Embryonic facial prominence (tissue), 1 donor: ENCODE measurements at regions not wholly inside any gene's neighbourhood (a gene's known extent, or its start where the extent isn't known, plus 50 kb on each side); places are given as distances from the start of the nearest gene placed in this dataset.

Experiments
- DNase-seq: peaks from one replicate; pipeline ENCODE4 v3.0.0-alpha.2; 2016; ENCODE audit errors: extremely low spot score

GRCh38 chr6:154885214-154885613 lies 109.9 kb upstream of the TIAM2 start:
- DNase-seq = no peak

GRCh38 chr6:154886016-154886415 lies 109.1 kb upstream of the TIAM2 start:
- DNase-seq = no peak

GRCh38 chr6:154886471-154886870 lies 108.6 kb upstream of the TIAM2 start:
- no peak for DNase-seq

GRCh38 chr6:154887051-154887450 lies 108.1 kb upstream of the TIAM2 start:
- no peak for DNase-seq

- DNase-seq = no peak
Observed at GRCh38 chr6:154888421-154889295, 106.5 kb upstream of the TIAM2 start.

- DNase-seq = no peak
Observed at GRCh38 chr6:154890874-154891273, 104.2 kb upstream of the TIAM2 start.

GRCh38 chr6:154891901-154892300 lies 103.2 kb upstream of the TIAM2 start:
- DNase-seq = no peak

GRCh38 chr6:154893917-154894316 lies 101.2 kb upstream of the TIAM2 start:
- DNase-seq = no peak

- DNase-seq = no peak
Observed at GRCh38 chr6:154894902-154895301, 100.2 kb upstream of the TIAM2 start.

GRCh38 chr6:154895841-154896240 lies 99.3 kb upstream of the TIAM2 start:
- DNase-seq = no peak

- no peak for DNase-seq
Observed at GRCh38 chr6:154898821-154899220, 96.3 kb upstream of the TIAM2 start.

GRCh38 chr6:154899824-154900463 lies 95.2 kb upstream of the TIAM2 start:
- DNase-seq = no peak

GRCh38 chr6:154901876-154902552 lies 93.1 kb upstream of the TIAM2 start:
- no peak for DNase-seq

GRCh38 chr6:154907291-154907690 lies 87.8 kb upstream of the TIAM2 start:
- no peak for DNase-seq

- DNase-seq = no peak
Observed at GRCh38 chr6:154908723-154909122, 86.4 kb upstream of the TIAM2 start.

GRCh38 chr6:154909311-154909710 lies 85.8 kb upstream of the TIAM2 start:
- DNase-seq = no peak

GRCh38 chr6:154909821-154910220 lies 85.3 kb upstream of the TIAM2 start:
- no peak for DNase-seq

- DNase-seq = no peak
Observed at GRCh38 chr6:154914288-154914687, 80.8 kb upstream of the TIAM2 start.

- no peak for DNase-seq
Observed at GRCh38 chr6:154916857-154917256, 78.3 kb upstream of the TIAM2 start.

GRCh38 chr6:154917941-154918340 lies 77.2 kb upstream of the TIAM2 start:
- DNase-seq = no peak

- no peak for DNase-seq
Observed at GRCh38 chr6:154919806-154920205, 75.3 kb upstream of the TIAM2 start.

- no peak for DNase-seq
Observed at GRCh38 chr6:154920495-154921200, 74.5 kb upstream of the TIAM2 start.
